ENCODE measurements at regions not wholly inside any gene's neighbourhood (a gene's known extent, or its start where the extent isn't known, plus 50 kb on each side); places are given as distances from the start of the nearest gene placed in this dataset.

DNA sequence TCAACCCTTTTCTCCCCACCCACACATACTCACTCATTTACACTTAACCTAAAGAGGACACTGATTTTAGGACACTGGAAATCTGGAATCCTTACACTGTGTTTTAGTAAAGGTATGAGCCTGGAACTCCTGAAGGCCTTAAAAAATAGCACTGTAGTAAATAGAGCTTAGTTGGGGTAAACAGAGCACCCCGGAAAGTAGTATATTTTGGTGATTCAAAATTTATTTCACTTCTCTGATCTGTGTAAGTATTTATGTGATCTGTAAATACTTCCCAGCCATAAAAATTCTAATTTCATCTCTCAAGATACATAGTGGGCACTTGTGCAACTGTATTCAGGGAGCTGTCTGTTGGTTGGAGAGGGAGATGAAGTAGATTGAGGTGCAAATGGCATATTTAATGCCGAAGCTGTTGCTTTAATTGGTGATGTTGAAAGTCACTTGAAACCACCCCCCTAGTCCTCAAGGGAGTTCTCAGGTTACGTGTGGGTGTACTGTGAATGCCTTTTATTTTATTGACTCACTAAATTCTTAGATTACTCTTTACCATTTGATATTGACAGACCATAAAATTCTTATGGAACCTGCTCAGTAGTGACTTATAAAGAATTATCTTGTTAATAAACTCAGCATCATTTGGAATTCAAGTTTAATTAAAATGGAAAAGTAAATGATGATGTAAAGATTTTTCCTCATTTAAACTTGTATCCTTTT lies 154.9 kb downstream of the SOX4 start:
- Histone ChIP-seq H3K27ac (no peak overlapping the region), H3K36me3 (no peaks in the 10 kb centered on the region), H3K4me1 (no peaks in the 10 kb centered on the region), H3K9me3 (no peaks in the 10 kb centered on the region), H3K4me3 (no peak overlapping the region), H3K27me3 (replicated peaks in 1 of 7) (no peaks in the 10 kb centered on the region)
- intact Hi-C loops (cut with DNase I; ENCODE audit: low total_unique reads) = no loop called here
- no peak for DNase-seq
- WGBS, 5 donors = 52 to 76% (median 61%) methylated on average over 3 of the region's 3 CpGs
- TF ChIP-seq POLR2AphosphoS5 (IDR thresholded peaks at IDR 0.05) (no peak), POLR2A (IDR thresholded peaks at IDR 0.05) (no peak)
- TF ChIP-seq, protein P1, sequence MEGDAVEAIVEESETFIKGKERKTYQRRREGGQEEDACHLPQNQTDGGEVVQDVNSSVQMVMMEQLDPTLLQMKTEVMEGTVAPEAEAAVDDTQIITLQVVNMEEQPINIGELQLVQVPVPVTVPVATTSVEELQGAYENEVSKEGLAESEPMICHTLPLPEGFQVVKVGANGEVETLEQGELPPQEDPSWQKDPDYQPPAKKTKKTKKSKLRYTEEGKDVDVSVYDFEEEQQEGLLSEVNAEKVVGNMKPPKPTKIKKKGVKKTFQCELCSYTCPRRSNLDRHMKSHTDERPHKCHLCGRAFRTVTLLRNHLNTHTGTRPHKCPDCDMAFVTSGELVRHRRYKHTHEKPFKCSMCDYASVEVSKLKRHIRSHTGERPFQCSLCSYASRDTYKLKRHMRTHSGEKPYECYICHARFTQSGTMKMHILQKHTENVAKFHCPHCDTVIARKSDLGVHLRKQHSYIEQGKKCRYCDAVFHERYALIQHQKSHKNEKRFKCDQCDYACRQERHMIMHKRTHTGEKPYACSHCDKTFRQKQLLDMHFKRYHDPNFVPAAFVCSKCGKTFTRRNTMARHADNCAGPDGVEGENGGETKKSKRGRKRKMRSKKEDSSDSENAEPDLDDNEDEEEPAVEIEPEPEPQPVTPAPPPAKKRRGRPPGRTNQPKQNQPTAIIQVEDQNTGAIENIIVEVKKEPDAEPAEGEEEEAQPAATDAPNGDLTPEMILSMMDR (IDR thresholded peaks at IDR 0.05 in 8 of 11, conservative IDR thresholded peaks at IDR 0.05 in 3 of 11) = no peak

DNA sequence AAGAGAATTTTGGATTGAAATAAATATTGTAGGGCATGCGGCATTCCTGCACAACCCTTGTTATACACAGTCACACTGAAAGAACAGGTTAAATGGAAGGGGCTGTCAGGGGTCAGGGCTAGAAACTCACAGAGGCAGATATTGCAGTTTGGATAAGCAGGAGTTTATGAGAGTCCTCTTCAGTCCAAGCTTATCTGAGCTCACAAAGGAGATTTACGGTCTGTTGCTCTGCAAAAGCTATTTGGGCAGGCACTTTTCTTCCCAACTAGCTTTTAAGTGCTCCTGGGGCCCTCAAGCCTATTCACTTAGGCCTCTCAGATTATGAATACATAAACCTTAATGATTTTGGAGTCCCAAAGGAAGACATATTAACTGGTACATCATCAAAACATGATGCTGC lies 156.2 kb downstream of the SOX4 start:
- Histone ChIP-seq H3K27me3 (replicated peaks in 1 of 7) (no peaks in the 10 kb centered on the region), H3K27ac (no peak overlapping the region), H3K36me3 (no peaks in the 10 kb centered on the region), H3K4me1 (no peaks in the 10 kb centered on the region), H3K4me3 (no peak overlapping the region), H3K9me3 (no peaks in the 10 kb centered on the region)
- no peak for DNase-seq
- WGBS, 5 donors = 82 to 98% (median 96%) methylated on average over 2 of the region's 2 CpGs
- intact Hi-C loops (cut with DNase I; ENCODE audit: low total_unique reads) = no loop called here
- TF ChIP-seq, protein P1 (IDR thresholded peaks at IDR 0.05 in 8 of 11, conservative IDR thresholded peaks at IDR 0.05 in 3 of 11) = no peak
- no peak for TF ChIP-seq POLR2A (IDR thresholded peaks at IDR 0.05)
- TF ChIP-seq POLR2AphosphoS5 (IDR thresholded peaks at IDR 0.05) = no peak

DNA sequence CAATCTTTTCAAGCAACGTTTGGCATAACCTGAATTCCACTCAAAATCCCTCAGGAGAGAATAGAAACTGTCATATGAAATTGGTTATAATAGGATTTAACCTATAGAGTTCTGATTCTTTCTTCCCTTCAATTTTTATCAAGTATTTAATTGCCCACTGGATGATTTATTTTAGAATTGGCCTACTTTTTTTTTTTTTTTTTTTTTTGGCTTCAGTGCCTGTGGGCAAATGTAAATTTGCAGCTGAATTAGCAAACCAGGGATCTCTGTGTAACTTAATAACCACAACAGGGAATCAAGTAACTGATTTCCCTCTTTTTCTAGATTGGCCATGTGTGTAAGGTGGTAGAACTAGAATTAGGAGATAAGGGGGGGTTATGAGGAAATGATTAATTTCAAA lies 157.0 kb downstream of the SOX4 start:
- H3K36me3 ChIP-seq = no peaks in the 10 kb centered on the region
- TF ChIP-seq POLR2AphosphoS5 (IDR thresholded peaks at IDR 0.05) (no peak), POLR2A (IDR thresholded peaks at IDR 0.05) (no peak)
- TF ChIP-seq, protein P1 (IDR thresholded peaks at IDR 0.05 in 8 of 11, conservative IDR thresholded peaks at IDR 0.05 in 3 of 11) = no peak
- no peaks in the 10 kb centered on the region for H3K27me3 ChIP-seq (replicated peaks in 1 of 7)
- intact Hi-C loops (cut with DNase I; ENCODE audit: low total_unique reads) = no loop called here
- no peaks in the 10 kb centered on the region for H3K9me3 ChIP-seq
- 82 to 93% (median 84%) methylated on average over 1 of the region's 1 CpG for WGBS, 5 donors
- H3K27ac ChIP-seq = no peak overlapping the region
- H3K4me3 ChIP-seq = no peak overlapping the region
- H3K4me1 ChIP-seq = no peaks in the 10 kb centered on the region
- no peak for DNase-seq

DNA sequence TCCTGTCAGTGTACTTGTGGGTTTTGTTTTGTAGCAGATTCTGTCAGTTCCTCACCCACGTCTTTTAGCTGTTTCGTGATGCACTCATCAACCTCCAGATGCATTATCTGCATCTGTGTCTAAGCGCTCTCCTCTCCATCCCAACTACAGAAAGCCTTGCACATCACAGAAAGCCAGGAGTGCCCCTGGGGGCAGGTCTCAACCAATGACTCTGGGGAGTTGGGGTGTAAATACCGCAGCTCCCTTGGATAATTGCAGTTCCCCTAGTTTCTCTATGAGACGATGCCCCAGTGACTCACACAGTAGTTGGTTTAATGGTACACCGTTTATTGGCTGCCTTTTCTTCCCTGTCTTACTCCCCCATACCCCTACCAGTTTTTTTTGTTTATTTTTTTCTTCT lies 158.1 kb downstream of the SOX4 start:
- DNase-seq = no peak
- H3K36me3 ChIP-seq = no peaks in the 10 kb centered on the region

More for the DNA sequence above, 158.1 kb downstream of the SOX4 start:
- Histone ChIP-seq H3K4me1 (no peaks in the 10 kb centered on the region), H3K9me3 (no peaks in the 10 kb centered on the region), H3K4me3 (no peak overlapping the region), H3K27ac (no peak overlapping the region), H3K27me3 (replicated peaks in 1 of 7) (no peaks in the 10 kb centered on the region)
- intact Hi-C loops (cut with DNase I; ENCODE audit: low total_unique reads) = no loop called here
- TF ChIP-seq, protein P1 (IDR thresholded peaks at IDR 0.05 in 8 of 11, conservative IDR thresholded peaks at IDR 0.05 in 3 of 11) = no peak
- no peak for TF ChIP-seq POLR2A (IDR thresholded peaks at IDR 0.05)
- no peak for TF ChIP-seq POLR2AphosphoS5 (IDR thresholded peaks at IDR 0.05)
- WGBS, 5 donors = 60 to 73% (median 70%) methylated on average over 6 of the region's 6 CpGs
